ENCODE measurements at regions not wholly inside any gene's neighbourhood (a gene's known extent, or its start where the extent isn't known, plus 50 kb on each side); places are given as distances from the start of the nearest gene placed in this dataset.

GRCh38 chr3:103047640-103048039 is 612.8 kb downstream of the ZPLD1 start:
- ATAC-seq (ENCODE audit: insufficient number of reproducible peaks, low FRiP score, low read depth) = no peak
- Histone ChIP-seq H3K27ac (no peak overlapping the region), H3K4me3 (no peak overlapping the region), H3K36me3 (no peaks in the 10 kb centered on the region), H3K4me1 (ENCODE audit: control insufficient read depth in 1 of 2, low read depth in 2 of 2) (no peaks in the 10 kb centered on the region), H3K27me3 (replicated peaks; ENCODE audit: insufficient read depth) (no peaks in the 10 kb centered on the region), H3K9me3 (no peaks in the 10 kb centered on the region)
- TF ChIP-seq CTCF (IDR thresholded peaks at IDR 0.05) = no peak
- no peak for DNase-seq (ENCODE audit: low spot score)

GRCh38 chr3:103048068-103048722 is 613.4 kb downstream of the ZPLD1 start:
- no peaks in the 10 kb centered on the region for H3K4me1 ChIP-seq (ENCODE audit: control insufficient read depth in 1 of 2, low read depth in 2 of 2)
- no peaks in the 10 kb centered on the region for H3K9me3 ChIP-seq
- ATAC-seq (ENCODE audit: insufficient number of reproducible peaks, low FRiP score, low read depth) = no peak

GRCh38 chr3:103052236-103052830 is 617.5 kb downstream of the ZPLD1 start:
- no peak overlapping the region for H3K4me3 ChIP-seq
- TF ChIP-seq CTCF (IDR thresholded peaks at IDR 0.05) = no peak
- ATAC-seq (ENCODE audit: insufficient number of reproducible peaks, low FRiP score, low read depth) (no peak), DNase-seq (ENCODE audit: low spot score) (no peak)
- no peaks in the 10 kb centered on the region for H3K27me3 ChIP-seq (replicated peaks; ENCODE audit: insufficient read depth)
- H3K4me1 ChIP-seq (ENCODE audit: control insufficient read depth in 1 of 2, low read depth in 2 of 2) = no peaks in the 10 kb centered on the region
- H3K36me3 ChIP-seq = no peaks in the 10 kb centered on the region
- H3K9me3 ChIP-seq = no peaks in the 10 kb centered on the region
- no peak overlapping the region for H3K27ac ChIP-seq

More at GRCh38 chr3:103048068-103048722, 613.4 kb downstream of the ZPLD1 start:
- no peaks in the 10 kb centered on the region for H3K36me3 ChIP-seq
- H3K27me3 ChIP-seq (replicated peaks; ENCODE audit: insufficient read depth) = no peaks in the 10 kb centered on the region
- no peak overlapping the region for H3K27ac ChIP-seq
- no peak overlapping the region for H3K4me3 ChIP-seq
- TF ChIP-seq CTCF (IDR thresholded peaks at IDR 0.05) = no peak
- no peak for DNase-seq (ENCODE audit: low spot score)

GRCh38 chr3:103055021-103055520 is 620.3 kb downstream of the ZPLD1 start:
- DNase-seq (ENCODE audit: low spot score) (no peak), ATAC-seq (ENCODE audit: insufficient number of reproducible peaks, low FRiP score, low read depth) (no peak)
- H3K36me3 ChIP-seq = no peaks in the 10 kb centered on the region
- H3K9me3 ChIP-seq = no peaks in the 10 kb centered on the region
- H3K27ac ChIP-seq = no peak overlapping the region
- no peaks in the 10 kb centered on the region for H3K27me3 ChIP-seq (replicated peaks; ENCODE audit: insufficient read depth)
- no peak overlapping the region for H3K4me3 ChIP-seq
- TF ChIP-seq CTCF (IDR thresholded peaks at IDR 0.05) = no peak
- no peaks in the 10 kb centered on the region for H3K4me1 ChIP-seq (ENCODE audit: control insufficient read depth in 1 of 2, low read depth in 2 of 2)

- Histone ChIP-seq H3K27me3 (replicated peaks; ENCODE audit: insufficient read depth) (no peaks in the 10 kb centered on the region), H3K27ac (no peak overlapping the region), H3K9me3 (no peaks in the 10 kb centered on the region), H3K36me3 (no peaks in the 10 kb centered on the region), H3K4me1 (ENCODE audit: control insufficient read depth in 1 of 2, low read depth in 2 of 2) (no peaks in the 10 kb centered on the region), H3K4me3 (no peak overlapping the region)
- TF ChIP-seq CTCF (IDR thresholded peaks at IDR 0.05) = no peak
- no peak for DNase-seq (ENCODE audit: low spot score)
- ATAC-seq (ENCODE audit: insufficient number of reproducible peaks, low FRiP score, low read depth) = no peak
Measured at GRCh38 chr3:103056542-103056941, 621.7 kb downstream of the ZPLD1 start.

Data from thoracic aorta (tissue), 2 donors.